COLO668 (cell line): ENCODE measurements at regions not wholly inside any gene's neighbourhood (a gene's known extent, or its start where the extent isn't known, plus 50 kb on each side); places are given as distances from the start of the nearest gene placed in this dataset.
"Not testable (repeated sequence)": the region's sequence is repeated elsewhere in the genome, so short reads cannot be mapped to it uniquely, and the experiment has no call there.

Experiments used
- DNase-seq: peaks from one replicate; lab custom pipeline; 2025; ENCODE audit not compliant: unreplicated experiment; lab: John Stamatoyannopoulos, UW

- DNase-seq, result no peak
Observed at GRCh38 chr14:38419579-38419978, 163.7 kb upstream of the CLEC14A start.

- no peak for DNase-seq
Observed at GRCh38 chr14:38412654-38413053, 156.8 kb upstream of the CLEC14A start.

- DNase-seq, result no peak
Observed at GRCh38 chr14:38410442-38410841, 154.5 kb upstream of the CLEC14A start.

GRCh38 chr14:38409071-38409705 lies 153.3 kb upstream of the CLEC14A start:
- no peak for DNase-seq

- no peak for DNase-seq
Observed at GRCh38 chr14:38405851-38406635, 150.2 kb upstream of the CLEC14A start.

GRCh38 chr14:38404616-38405015 lies 148.7 kb upstream of the CLEC14A start:
- no peak for DNase-seq

GRCh38 chr14:38404100-38404541 lies 148.2 kb upstream of the CLEC14A start:
- no peak for DNase-seq

- DNase-seq, result no peak
Observed at GRCh38 chr14:38400751-38401150, 144.9 kb upstream of the CLEC14A start.

- no peak for DNase-seq
Observed at GRCh38 chr14:38399652-38400051, 143.8 kb upstream of the CLEC14A start.

GRCh38 chr14:38394767-38395166 lies 138.9 kb upstream of the CLEC14A start:
- no peak for DNase-seq

GRCh38 chr14:38394064-38394463 lies 138.2 kb upstream of the CLEC14A start:
- no peak for DNase-seq

GRCh38 chr14:38391334-38391733 lies 135.4 kb upstream of the CLEC14A start:
- DNase-seq, result no peak

GRCh38 chr14:38389681-38390080 lies 133.8 kb upstream of the CLEC14A start:
- no peak for DNase-seq

GRCh38 chr14:38387821-38388220 lies 131.9 kb upstream of the CLEC14A start:
- DNase-seq, result no peak

GRCh38 chr14:38385836-38386235 lies 129.9 kb upstream of the CLEC14A start:
- no peak for DNase-seq

- no peak for DNase-seq
Observed at GRCh38 chr14:38385343-38385742, 129.4 kb upstream of the CLEC14A start.

GRCh38 chr14:38384741-38385140 lies 128.8 kb upstream of the CLEC14A start:
- DNase-seq, result no peak

- DNase-seq, result no peak
Observed at GRCh38 chr14:38367922-38368321, 112.0 kb upstream of the CLEC14A start.

- no peak for DNase-seq
Observed at GRCh38 chr14:38366374-38366773, 110.5 kb upstream of the CLEC14A start.

- no peak for DNase-seq
Observed at GRCh38 chr14:38363217-38363616, 107.3 kb upstream of the CLEC14A start.

- DNase-seq, result no peak
Observed at GRCh38 chr14:38357557-38357956, 101.7 kb upstream of the CLEC14A start.

GRCh38 chr14:38355473-38355872 lies 99.6 kb upstream of the CLEC14A start:
- not testable (repeated sequence) for DNase-seq

GRCh38 chr14:38350102-38350501 lies 94.2 kb upstream of the CLEC14A start:
- DNase-seq, result no peak
